Kidney capillary endothelial cell (primary cell): ENCODE measurements at regions not wholly inside any gene's neighbourhood (a gene's known extent, or its start where the extent isn't known, plus 50 kb on each side); places are given as distances from the start of the nearest gene placed in this dataset.
A peak's percentile ranks its signal among the peaks of the same experiment; 100 is the strongest.
"Not testable (repeated sequence)": the region's sequence is repeated elsewhere in the genome, so short reads cannot be mapped to it uniquely, and the experiment has no call there.

ENCODE experiments used
- DNase-seq: peaks from one replicate; pipeline ENCODE4 v3.0.0-alpha.2; 2018; ENCODE audit warnings: low spot score

- DNase-seq: no peak
These were observed 198.4 kb upstream of the ADGRL4 start for GRCh38 chr1:79204779-79205479.

GRCh38 chr1:79198832-79199231, 192.3 kb upstream of the ADGRL4 start:
- no peak for DNase-seq

DNA sequence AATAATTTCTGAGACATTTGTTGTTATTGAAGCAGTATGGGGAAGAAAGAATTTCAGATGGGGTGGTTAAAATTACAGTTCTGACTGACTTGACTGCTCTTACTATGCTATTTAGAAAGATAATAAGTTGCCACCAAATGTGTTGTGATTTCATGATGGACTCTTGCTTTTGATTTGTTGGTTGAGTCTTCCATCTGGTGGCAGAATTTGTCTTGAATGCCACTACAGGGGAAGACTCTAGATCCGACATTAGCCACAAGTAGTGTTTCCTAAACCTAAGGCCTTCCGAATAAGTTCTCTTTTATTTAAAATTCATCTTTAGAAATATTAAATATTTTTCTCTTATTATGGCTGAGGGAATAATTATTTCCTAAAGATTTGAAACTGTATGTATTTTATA, 190.9 kb upstream of the ADGRL4 start:
- peak; percentile 48 for DNase-seq

GRCh38 chr1:79196211-79196610, 189.7 kb upstream of the ADGRL4 start:
- DNase-seq: no peak

DNA sequence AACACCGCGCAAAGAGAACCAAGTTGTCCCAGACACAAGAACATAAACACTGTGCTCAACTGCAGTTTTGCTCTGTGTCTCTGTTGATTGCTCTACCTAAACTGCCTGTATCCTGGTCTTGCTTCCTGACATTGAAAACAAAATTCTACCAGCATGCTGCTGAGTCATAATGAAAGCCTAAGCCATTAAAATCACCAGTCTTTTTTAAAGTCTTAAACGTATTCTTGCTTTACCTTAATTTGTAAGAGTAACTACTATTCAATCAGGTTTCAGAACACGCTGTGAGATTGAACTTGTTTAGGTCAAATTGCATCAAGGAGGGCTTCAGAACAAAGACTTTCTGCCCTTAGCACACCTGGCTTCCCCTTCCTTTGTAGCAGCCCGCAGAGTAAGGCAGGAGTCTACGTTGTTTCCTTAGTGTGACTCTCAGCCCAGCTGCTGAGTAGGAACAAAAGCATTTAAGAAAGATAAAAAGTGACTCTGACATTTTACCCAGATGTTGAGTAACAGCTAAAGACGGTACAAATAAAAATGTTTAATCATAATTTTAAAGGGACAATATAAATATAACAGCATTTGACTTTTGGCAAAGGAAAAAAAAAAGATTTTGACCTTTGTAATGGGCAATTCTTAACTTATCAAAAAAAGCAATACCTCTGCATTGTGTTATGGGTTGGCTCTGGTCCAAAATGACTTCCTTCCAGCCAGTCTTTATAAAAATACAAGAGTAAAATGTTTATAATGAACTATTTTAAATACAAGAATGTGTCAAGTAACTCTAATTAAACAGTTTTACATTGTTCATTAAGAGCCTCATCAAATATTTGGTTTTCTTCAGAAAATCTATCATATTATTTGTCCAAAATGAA, 186.9 kb upstream of the ADGRL4 start:
- DNase-seq: peak; percentile 90

DNA sequence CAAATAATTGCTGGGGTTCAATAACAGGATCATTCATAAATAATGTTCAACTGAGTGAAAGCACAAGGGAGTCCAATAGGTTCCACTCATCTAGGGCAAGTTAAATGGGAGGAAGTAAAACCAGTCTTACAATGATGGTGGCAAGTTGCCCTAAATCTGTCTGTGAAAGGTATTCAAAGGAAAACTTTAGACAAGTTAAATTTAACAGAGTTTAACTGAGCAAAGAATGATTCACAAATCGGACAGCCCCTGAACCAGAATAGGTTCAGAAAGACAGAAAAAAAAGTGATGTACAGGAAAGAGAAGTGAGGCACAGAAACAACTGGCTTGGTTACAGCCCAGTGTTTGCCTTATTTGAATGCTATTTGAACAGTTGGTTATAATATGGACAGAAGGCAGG, 183.5 kb upstream of the ADGRL4 start:
- no peak for DNase-seq

DNA sequence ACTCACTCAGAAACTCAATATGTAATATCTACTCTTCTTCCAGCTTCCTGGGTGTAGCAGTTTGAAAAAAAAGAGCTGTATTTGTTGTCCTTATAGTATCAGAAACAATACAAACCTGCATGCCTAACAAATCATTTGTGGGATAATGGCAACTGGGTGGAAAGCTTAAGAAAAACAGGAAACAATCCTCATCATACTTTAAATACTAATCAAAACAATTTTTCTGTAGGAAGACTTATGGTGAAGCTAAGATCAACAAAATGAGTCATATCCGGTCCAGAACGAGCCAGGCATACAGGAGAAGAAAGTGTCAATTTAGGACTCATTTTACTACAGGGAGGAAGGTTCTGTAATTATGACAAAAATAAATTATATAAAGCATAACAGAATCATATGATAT, 181.8 kb upstream of the ADGRL4 start:
- DNase-seq: peak; percentile 75

DNA sequence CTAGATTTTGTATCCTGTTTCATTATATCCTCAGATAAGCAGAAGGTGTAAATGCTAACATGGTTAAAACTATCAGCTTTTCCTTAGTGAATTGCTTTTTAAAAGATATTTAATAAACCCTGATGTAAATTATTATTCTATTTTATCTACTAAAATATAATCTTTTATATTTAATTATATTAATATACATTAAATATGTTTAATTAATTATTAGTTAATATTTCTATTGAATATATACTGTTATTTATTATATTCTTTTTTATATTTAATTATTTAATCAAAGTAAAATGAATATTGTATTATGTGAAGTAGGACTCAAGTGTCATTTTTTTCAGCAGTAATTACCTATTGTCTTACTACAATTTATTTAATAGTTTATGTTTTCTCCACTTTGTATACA, 179.7 kb upstream of the ADGRL4 start:
- no peak for DNase-seq

GRCh38 chr1:79177844-79178243, 171.3 kb upstream of the ADGRL4 start:
- DNase-seq: no peak

- peak; percentile 94 for DNase-seq
These were observed 154.5 kb upstream of the ADGRL4 start for GRCh38 chr1:79161077-79161476.

DNA sequence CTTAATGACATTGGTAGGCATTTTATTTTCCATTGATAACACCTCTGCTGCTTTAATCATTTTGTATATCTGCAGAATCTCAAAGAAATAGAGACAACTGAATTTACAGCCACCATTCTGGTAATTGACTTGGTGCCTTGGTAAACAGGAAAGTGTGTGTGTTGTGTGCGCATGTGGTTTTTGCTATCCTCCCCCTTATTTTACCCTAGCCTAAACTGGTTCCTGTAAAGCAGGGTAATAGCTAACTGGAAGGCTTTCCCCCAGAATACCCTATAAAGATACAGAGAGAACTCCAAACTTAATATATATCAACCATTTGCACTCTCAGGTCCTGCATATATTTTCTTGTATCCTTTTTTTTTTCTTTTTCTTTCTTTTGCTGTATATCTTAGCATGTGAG, 149.5 kb upstream of the ADGRL4 start:
- no peak for DNase-seq

DNA sequence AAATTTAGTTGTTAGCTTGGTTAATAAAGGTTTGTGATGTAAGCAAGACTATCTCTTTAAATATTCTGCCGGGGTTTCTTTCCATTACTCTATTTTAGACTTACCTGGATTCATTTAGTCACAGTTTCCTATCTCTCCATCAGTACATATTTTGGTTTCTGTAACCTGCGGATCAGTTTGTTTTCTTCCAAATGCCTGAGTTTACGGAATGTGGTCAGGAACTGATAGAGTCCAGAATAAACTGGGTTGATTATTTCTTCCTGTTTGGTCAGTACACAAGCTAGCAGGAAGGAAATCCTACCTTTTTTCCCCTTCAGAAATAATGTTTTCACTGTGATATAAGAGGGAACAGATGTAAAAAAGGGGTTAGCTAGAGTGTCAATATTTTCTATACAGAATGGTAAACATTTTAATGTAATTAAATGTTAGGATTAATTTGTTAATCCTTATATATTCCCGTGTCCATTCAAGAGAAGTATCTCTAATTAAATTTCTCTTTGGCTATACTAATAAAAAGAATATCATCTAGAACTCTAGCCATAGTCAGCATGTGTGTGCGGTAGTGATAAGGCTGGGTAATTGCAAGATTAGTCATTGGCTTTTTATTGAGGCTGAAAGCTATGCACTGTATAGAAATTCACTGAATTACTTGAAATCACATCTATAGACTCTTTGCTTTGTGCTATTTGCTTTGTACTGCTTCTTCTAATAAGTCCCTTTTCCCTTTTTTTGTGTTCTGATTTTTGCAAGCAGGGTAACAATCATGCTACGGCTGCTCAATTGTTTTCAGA, 144.7 kb upstream of the ADGRL4 start:
- no peak for DNase-seq

GRCh38 chr1:79150576-79150975, 144.0 kb upstream of the ADGRL4 start:
- DNase-seq: no peak

DNA sequence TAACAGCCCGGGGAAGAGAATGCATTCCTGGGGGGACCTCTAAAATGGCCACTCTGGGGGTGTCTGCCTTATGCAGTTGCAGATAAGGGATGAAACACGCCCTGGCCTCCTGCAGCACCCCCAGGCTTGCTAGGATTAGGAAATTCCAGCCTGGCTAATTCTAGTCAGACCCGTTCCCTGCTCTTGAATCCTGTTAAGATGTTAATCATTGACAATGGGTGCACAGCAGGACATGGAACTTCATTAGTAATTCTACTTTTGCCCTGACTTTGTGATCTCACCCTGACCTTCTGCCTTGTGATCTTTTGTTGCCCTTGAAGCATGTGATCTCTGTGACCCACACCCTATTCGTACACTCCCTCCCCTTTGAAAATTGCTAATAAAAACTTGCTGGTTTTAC, 131.7 kb upstream of the ADGRL4 start:
- not testable (repeated sequence) for DNase-seq

DNA sequence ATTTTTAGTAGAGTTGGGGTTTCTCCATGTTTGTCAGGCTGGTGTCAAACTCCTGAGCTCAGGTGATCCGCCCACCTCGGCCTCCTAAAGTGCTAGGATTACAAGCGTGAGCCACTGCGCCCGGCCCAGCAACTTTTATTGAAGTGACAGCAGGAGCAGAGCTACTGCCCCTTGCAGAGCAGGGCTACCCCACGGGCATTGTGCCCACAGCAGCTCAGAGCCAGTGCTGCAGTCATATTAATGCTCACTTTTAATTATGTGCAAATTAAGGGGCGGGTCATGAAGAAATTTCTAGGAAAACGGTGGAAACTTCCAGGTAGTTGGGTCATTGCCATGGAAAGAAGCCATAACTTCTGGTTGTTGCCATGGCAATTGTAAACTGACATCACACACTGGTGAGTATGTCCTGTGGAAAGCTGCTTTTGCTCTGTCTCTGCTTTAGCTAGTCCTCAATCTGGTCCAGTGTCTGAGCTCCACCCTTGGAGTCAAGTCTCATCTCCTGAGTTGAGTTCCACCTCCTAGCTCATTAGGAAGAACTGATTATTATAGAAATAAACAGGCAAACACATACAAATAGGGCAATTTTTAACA, 127.3 kb upstream of the ADGRL4 start:
- DNase-seq: no peak

GRCh38 chr1:79131626-79132025, 125.1 kb upstream of the ADGRL4 start:
- no peak for DNase-seq

DNA sequence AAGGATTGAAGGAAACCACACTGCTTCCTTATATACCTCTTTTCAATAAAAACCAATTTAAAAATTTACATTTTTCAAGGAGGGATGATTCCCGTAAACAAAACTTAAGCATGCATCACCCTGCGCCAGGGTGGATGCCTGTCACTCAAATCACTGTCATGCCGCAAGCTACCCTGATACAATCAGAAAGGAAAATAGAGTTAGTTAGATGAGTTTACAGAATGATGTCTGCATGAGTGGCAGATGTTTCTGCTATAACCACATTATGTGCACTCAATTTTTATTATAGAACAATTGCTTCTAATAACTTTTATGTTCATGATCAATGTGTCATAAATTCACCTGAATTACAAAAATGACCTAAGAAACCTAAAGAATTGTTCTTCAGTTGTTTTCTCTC, 123.4 kb upstream of the ADGRL4 start:
- DNase-seq: no peak

DNA sequence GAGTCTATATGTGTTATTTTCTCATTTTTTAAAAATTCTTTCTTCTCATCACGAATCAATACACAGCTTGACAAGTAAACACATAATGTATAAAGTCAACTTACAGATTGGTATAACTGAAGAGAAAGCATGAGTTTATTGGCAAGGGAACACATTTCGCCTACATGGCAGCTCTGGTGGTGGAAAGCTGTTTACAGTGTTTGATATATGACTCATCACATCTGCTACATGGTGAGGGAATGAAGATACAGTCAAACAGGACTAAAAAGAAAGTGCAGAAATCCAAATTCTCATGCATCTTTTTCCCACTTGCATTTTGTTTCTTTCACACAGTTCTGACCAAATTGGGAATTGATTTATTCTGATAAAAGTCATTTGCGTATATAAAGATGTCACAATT, 122.2 kb upstream of the ADGRL4 start:
- DNase-seq: peak; percentile 15

GRCh38 chr1:79124756-79125155, 118.2 kb upstream of the ADGRL4 start:
- DNase-seq: peak; percentile 29

DNA sequence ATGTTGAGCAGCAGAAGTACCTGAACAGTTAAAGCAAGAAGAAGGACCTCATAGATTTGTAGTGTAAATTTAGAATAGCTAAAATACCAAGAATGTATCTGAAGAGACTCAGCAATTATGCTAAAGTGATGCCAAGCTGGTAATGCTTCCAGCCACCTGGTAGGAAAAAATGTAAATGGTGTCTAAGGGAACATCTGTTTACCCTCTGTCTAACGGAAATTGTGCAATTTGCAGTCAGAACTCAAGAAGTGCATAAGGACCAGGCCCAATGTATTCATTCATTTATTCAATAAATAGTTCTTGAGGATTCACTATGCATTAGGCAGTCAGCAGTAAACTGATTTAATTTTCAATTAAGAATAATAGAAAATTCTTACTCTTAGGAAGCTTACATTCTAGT, 116.0 kb upstream of the ADGRL4 start:
- DNase-seq: no peak

GRCh38 chr1:79117376-79117775, 110.8 kb upstream of the ADGRL4 start:
- no peak for DNase-seq

- no peak for DNase-seq
These were observed 107.3 kb upstream of the ADGRL4 start for GRCh38 chr1:79113836-79114235.
